HCT116 (cell line): ENCODE measurements at regions not wholly inside any gene's neighbourhood (a gene's known extent, or its start where the extent isn't known, plus 50 kb on each side); places are given as distances from the start of the nearest gene placed in this dataset.

ENCODE experiments used
- ATAC-seq: fragments of 200-7000 bp; cut with Tn5 transposase; 2 replicates; pipeline ENCODE4 v1.9.1; 2020; ENCODE audit warnings: mild to moderate bottlenecking, moderate library complexity
- BruUV-seq: library from RNA; stranded (reverse); fragments of 400-500 nt; replicated peaks from 2 replicates; lab custom pipeline; 2021; lab: Mats Ljungman, UMichigan
- CTCF ChIA-PET: fragments of 300-600 bp; sonication (Branson Sonifier 250); formaldehyde crosslinking; loops from one replicate; lab custom pipeline; 2021; ENCODE audit warnings: antibody characterized with exemption; lab: Charles Lee
- POLR2A ChIA-PET: fragments of 300-600, 350-600 bp; sonication (Branson Sonifier 250); formaldehyde crosslinking; loops from one replicate; lab custom pipeline; 2021; ENCODE audit warnings: antibody characterized with exemption; lab: Charles Lee
- RAD21 ChIA-PET, 2 experiments: fragments of 300-600 bp; sonication (Branson Sonifier 250); formaldehyde crosslinking; loops; one replicate each; lab custom pipeline; 2023; ENCODE audit warnings: low total read pairs in 2 of 2; ENCODE audit not compliant: uncharacterized antibody in 2 of 2, unreplicated experiment in 2 of 2, low non-redundant PET in 1 of 2; lab: Charles Lee
- DNase-seq: peaks from one replicate; pipeline ENCODE4 v3.0.0-alpha.2; 2010; ENCODE audit warnings: low read depth, low spot score
- H2AFZ ChIP-seq: fragments of 200-600 bp; shearing (Covaris generic), sonication (generic); 2 replicates; pipeline ENCODE4 v1.6.1; 2017; ENCODE audit warnings: low read depth, mixed run types, mixed read lengths, antibody characterized with exemption, low read length; ENCODE audit not compliant: poor library complexity, severe bottlenecking
- H3K27ac ChIP-seq: 2 replicates; pipeline ENCODE4 v1.5.1; 2012; ENCODE audit warnings: low read depth, low read length
- H3K27me3 ChIP-seq: fragments of 200-600 bp; sonication (generic); 2 replicates; pipeline ENCODE4 v1.6.1; 2016; ENCODE audit warnings: mixed run types, low read length, mixed read lengths; ENCODE audit not compliant: insufficient read depth
- H3K36me3 ChIP-seq, 2 experiments: fragments of 200-500 bp in 1 of 2; fragments of 200-600 bp in 1 of 2; sonication (Bioruptor generic) in 1 of 2; sonication (generic) in 1 of 2; 2 replicates each; pipeline versions ENCODE4 v1.5.1 to v1.6.1; 2014 to 2016; ENCODE audit warnings: low read length in 2 of 2, inconsistent platforms in 1 of 2, mixed read lengths in 1 of 2, mixed run types in 1 of 2; ENCODE audit not compliant: insufficient read depth in 2 of 2, control insufficient read depth in 1 of 2
- H3K4me1 ChIP-seq, 2 experiments: fragments of 200-600 bp in 1 of 2; sonication (generic) in 1 of 2; 2 replicates each; pipeline versions ENCODE4 v1.5.1 to v1.6.1; 2012 to 2017; ENCODE audit warnings: low read length in 2 of 2, inconsistent platforms in 1 of 2, mild to moderate bottlenecking in 1 of 2, mixed read lengths in 1 of 2, mixed run types in 1 of 2, moderate library complexity in 1 of 2; ENCODE audit not compliant: insufficient read depth in 2 of 2, control insufficient read depth in 1 of 2
- H3K4me2 ChIP-seq: fragments of 200-600 bp; sonication (generic); 2 replicates; pipeline ENCODE4 v1.6.1; 2017; ENCODE audit warnings: mixed run types, low read length, mixed read lengths
- H3K4me3 ChIP-seq, 2 experiments: fragments of 200-600 bp in 1 of 2; sonication (generic) in 1 of 2; replicated peaks in 1 of 2; 2 replicates each; pipeline ENCODE4 v1.5.1; 2011 to 2016; ENCODE audit warnings: low read length in 2 of 2, control low read depth in 1 of 2, low read depth in 1 of 2, mild to moderate bottlenecking in 1 of 2, mixed read lengths in 1 of 2, mixed run types in 1 of 2
- H3K79me2 ChIP-seq: fragments of 200-600 bp; sonication (generic); 2 replicates; pipeline ENCODE4 v1.6.1; 2017; ENCODE audit warnings: mild to moderate bottlenecking, mixed run types, low read length, moderate library complexity, mixed read lengths; ENCODE audit not compliant: insufficient read depth
- H3K9ac ChIP-seq: fragments of 200-600 bp; sonication (generic); 2 replicates; pipeline ENCODE4 v1.6.1; 2016; ENCODE audit warnings: low read length, mixed read lengths
- H3K9me2 ChIP-seq: fragments of 200-600 bp; sonication (generic), shearing (Covaris generic); 2 replicates; pipeline ENCODE4 v1.6.1; 2017; ENCODE audit warnings: mixed run types, mild to moderate bottlenecking, moderate library complexity; ENCODE audit not compliant: insufficient read depth
- H3K9me3 ChIP-seq, 2 experiments: fragments of 200-500 bp in 1 of 2; fragments of 200-600 bp in 1 of 2; sonication (Bioruptor generic) in 1 of 2; sonication (generic) in 1 of 2; 2 replicates each; pipeline ENCODE4 v1.6.1; 2014 to 2017; ENCODE audit warnings: low read length in 2 of 2, mixed read lengths in 2 of 2, inconsistent platforms in 1 of 2, low read depth in 1 of 2, mild to moderate bottlenecking in 1 of 2, mixed run types in 1 of 2, moderate library complexity in 1 of 2; ENCODE audit not compliant: control insufficient read depth in 1 of 2, insufficient read depth in 1 of 2
- H4K20me1 ChIP-seq: fragments of 200-600 bp; sonication (generic), shearing (Covaris generic); 2 replicates; pipeline ENCODE4 v1.6.1; 2017; ENCODE audit warnings: mixed run types, mild to moderate bottlenecking, moderate library complexity; ENCODE audit not compliant: insufficient read depth
- CEBPB ChIP-seq: IDR thresholded peaks from 2 replicates; pipeline ENCODE4 v1.6.1; 2012; ENCODE audit warnings: low read depth
- intact Hi-C: fragments of 100-400 bp; cut with micrococcal nuclease; formaldehyde crosslinking; loops from 2 replicates; pipeline ENCODE4 v1.10.0; 2022
- TF ChIP-seq, protein P1 (sequence below): IDR thresholded peaks from 2 replicates; pipeline ENCODE4 v1.6.1; 2012; ENCODE audit warnings: low read depth
- TF ChIP-seq, protein P2 (sequence below), 3 experiments: fragments of 200-600 bp in 1 of 3; sonication (generic) in 1 of 3; IDR thresholded peaks in 2 of 3; conservative IDR thresholded peaks in 1 of 3; 2 replicates each; pipeline ENCODE4 v1.5.1; 2012 to 2017; ENCODE audit warnings: low read depth in 2 of 3, low read length in 2 of 3, antibody characterized with exemption in 1 of 3, borderline replicate concordance in 1 of 3, control low read depth in 1 of 3, mild to moderate bottlenecking in 1 of 3, mixed read lengths in 1 of 3, mixed run types in 1 of 3, moderate library complexity in 1 of 3; ENCODE audit not compliant: insufficient read depth in 1 of 3

DNA sequence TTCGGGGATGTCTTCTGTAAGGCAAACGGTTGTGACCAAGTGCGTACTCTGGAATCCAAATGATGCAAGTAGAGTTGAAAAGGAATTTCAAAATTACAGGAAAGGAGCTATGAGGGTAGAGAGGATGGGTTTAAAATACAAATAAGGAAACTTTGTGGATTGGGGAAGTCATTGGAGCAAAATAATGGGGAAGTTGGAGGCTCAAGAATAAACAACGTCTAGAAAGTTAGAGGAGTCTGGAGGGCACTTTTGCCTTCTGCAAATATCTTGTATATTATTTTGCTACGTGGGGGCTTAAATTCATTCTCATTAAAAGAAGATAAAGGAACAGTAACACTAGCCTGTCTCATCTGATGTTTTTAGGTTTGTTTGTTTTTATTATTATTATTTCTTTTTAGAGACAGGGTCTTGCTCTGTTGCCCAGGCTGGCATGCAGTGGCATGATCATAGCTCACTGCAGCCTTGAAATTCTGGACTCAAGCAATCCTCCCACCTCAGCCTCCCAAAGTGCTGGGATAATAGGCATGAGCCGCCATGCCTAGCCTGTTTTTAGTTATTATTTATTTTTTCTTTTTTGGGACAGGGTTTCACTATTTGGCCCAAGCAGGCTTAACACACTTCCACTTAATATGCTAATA, 55.0 kb upstream of the TNFAIP3 start:
- peaks cover 8 to 41% of the 10 kb centered on the region in 2 experiments; a peak in 3 of 4 replicates for H3K4me1 ChIP-seq
- intact Hi-C loops, result no loop called here
- POLR2A ChIA-PET, result no interaction called here
- H3K4me3 ChIP-seq, result peak overlapping the region in 1 of 2 experiments; percentile 26; a peak in 1 of 4 replicates
- no peak for TF ChIP-seq CEBPB
- TF ChIP-seq, protein P1, sequence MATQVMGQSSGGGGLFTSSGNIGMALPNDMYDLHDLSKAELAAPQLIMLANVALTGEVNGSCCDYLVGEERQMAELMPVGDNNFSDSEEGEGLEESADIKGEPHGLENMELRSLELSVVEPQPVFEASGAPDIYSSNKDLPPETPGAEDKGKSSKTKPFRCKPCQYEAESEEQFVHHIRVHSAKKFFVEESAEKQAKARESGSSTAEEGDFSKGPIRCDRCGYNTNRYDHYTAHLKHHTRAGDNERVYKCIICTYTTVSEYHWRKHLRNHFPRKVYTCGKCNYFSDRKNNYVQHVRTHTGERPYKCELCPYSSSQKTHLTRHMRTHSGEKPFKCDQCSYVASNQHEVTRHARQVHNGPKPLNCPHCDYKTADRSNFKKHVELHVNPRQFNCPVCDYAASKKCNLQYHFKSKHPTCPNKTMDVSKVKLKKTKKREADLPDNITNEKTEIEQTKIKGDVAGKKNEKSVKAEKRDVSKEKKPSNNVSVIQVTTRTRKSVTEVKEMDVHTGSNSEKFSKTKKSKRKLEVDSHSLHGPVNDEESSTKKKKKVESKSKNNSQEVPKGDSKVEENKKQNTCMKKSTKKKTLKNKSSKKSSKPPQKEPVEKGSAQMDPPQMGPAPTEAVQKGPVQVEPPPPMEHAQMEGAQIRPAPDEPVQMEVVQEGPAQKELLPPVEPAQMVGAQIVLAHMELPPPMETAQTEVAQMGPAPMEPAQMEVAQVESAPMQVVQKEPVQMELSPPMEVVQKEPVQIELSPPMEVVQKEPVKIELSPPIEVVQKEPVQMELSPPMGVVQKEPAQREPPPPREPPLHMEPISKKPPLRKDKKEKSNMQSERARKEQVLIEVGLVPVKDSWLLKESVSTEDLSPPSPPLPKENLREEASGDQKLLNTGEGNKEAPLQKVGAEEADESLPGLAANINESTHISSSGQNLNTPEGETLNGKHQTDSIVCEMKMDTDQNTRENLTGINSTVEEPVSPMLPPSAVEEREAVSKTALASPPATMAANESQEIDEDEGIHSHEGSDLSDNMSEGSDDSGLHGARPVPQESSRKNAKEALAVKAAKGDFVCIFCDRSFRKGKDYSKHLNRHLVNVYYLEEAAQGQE, result no peak
- TF ChIP-seq, protein P2, sequence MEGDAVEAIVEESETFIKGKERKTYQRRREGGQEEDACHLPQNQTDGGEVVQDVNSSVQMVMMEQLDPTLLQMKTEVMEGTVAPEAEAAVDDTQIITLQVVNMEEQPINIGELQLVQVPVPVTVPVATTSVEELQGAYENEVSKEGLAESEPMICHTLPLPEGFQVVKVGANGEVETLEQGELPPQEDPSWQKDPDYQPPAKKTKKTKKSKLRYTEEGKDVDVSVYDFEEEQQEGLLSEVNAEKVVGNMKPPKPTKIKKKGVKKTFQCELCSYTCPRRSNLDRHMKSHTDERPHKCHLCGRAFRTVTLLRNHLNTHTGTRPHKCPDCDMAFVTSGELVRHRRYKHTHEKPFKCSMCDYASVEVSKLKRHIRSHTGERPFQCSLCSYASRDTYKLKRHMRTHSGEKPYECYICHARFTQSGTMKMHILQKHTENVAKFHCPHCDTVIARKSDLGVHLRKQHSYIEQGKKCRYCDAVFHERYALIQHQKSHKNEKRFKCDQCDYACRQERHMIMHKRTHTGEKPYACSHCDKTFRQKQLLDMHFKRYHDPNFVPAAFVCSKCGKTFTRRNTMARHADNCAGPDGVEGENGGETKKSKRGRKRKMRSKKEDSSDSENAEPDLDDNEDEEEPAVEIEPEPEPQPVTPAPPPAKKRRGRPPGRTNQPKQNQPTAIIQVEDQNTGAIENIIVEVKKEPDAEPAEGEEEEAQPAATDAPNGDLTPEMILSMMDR (IDR thresholded peaks at IDR 0.05 in 2 of 3, conservative IDR thresholded peaks at IDR 0.05 in 1 of 3; ENCODE audit: borderline replicate concordance in 1 of 3, insufficient read depth in 1 of 3, low read depth in 2 of 3, low read length in 2 of 3), result no peak
- H3K27ac ChIP-seq, result no peak overlapping the region
- H3K9me3 ChIP-seq, result no peaks in the 10 kb centered on the region
- ATAC-seq (no peak), DNase-seq (no peak)
- no TSS peak for BruUV-seq
- no peaks in the 10 kb centered on the region for H3K9me2 ChIP-seq
- H3K79me2 ChIP-seq, result no peaks in the 10 kb centered on the region
- CTCF ChIA-PET, result interaction anchor here (2.4 kb wide), 2 partner anchors 12 to 55 kb away, joined by 8 to 10 read pairs; partner anchors contain the start of gene TNFAIP3
- H3K36me3 ChIP-seq, result no peaks in the 10 kb centered on the region
- peak overlapping the region; percentile 37 for H2AFZ ChIP-seq
- H3K4me2 ChIP-seq, result peak overlapping the region; percentile 71
- RAD21 ChIA-PET, result interaction anchor here in 1 of 2 experiments (0.5 kb wide), 1 partner anchor 190 kb away, joined by 3 read pairs; no protein-coding TSS in a partner anchor
- H3K27me3 ChIP-seq, result no peaks in the 10 kb centered on the region
- no peaks in the 10 kb centered on the region for H4K20me1 ChIP-seq
- peak overlapping the region; percentile 31 for H3K9ac ChIP-seq
